Keratinocyte (primary cell): ENCODE measurements at regions not wholly inside any gene's neighbourhood (a gene's known extent, or its start where the extent isn't known, plus 50 kb on each side); places are given as distances from the start of the nearest gene placed in this dataset.

Experiments
- DNase-seq: peaks from one replicate; pipeline ENCODE4 v3.0.0-alpha.2; 2011; ENCODE audit warnings: low read depth, missing footprints, low spot score
- FAIRE-seq: peaks from 2 replicates; lab custom pipeline; 2011; peaks lifted over from hg19 to GRCh38; lab: Jason Lieb, UNC
- H2AFZ ChIP-seq: 2 replicates; pipeline ENCODE4 v1.6.0; 2012; ENCODE audit warnings: low read length, control low read depth, inconsistent platforms; ENCODE audit not compliant: control insufficient read depth
- H3K27ac ChIP-seq: 2 replicates; pipeline ENCODE4 v1.5.1; 2011; ENCODE audit warnings: low read length; ENCODE audit not compliant: control insufficient read depth, insufficient read depth
- H3K27me3 ChIP-seq: 3 replicates; pipeline ENCODE4 v1.6.0; 2011; ENCODE audit warnings: low read length; ENCODE audit not compliant: control insufficient read depth, insufficient read depth; ENCODE audit errors: extremely low read depth
- H3K36me3 ChIP-seq, 2 experiments: 2 replicates in 1 of 2; 3 replicates in 1 of 2; pipeline ENCODE4 v1.5.1; 2011; ENCODE audit warnings: low read length in 2 of 2, mild to moderate bottlenecking in 1 of 2; ENCODE audit not compliant: control insufficient read depth in 2 of 2, insufficient read depth in 2 of 2; ENCODE audit errors: extremely low read depth in 1 of 2
- H3K4me1 ChIP-seq: 3 replicates; pipeline ENCODE4 v1.5.1; 2011; ENCODE audit warnings: low read length; ENCODE audit not compliant: control insufficient read depth, insufficient read depth; ENCODE audit errors: extremely low read depth
- H3K4me2 ChIP-seq: 3 replicates; pipeline ENCODE4 v1.6.0; 2011; ENCODE audit warnings: low read depth, low read length; ENCODE audit not compliant: control insufficient read depth, insufficient read depth; ENCODE audit errors: extremely low read depth
- H3K4me3 ChIP-seq, 3 experiments: fragments of 200-600 bp in 1 of 3; sonication (generic) in 1 of 3; 2 replicates in 2 of 3; 3 replicates in 1 of 3; pipeline ENCODE4 v1.5.1; 2011 to 2016; ENCODE audit warnings: low read length in 3 of 3, mild to moderate bottlenecking in 3 of 3, control low read depth in 2 of 3, inconsistent platforms in 1 of 3, low read depth in 1 of 3, mixed read lengths in 1 of 3, mixed run types in 1 of 3, moderate library complexity in 1 of 3; ENCODE audit not compliant: control insufficient read depth in 2 of 3, insufficient read depth in 2 of 3; ENCODE audit errors: extremely low read depth in 1 of 3
- H3K79me2 ChIP-seq: 2 replicates; pipeline ENCODE4 v1.6.0; 2012; ENCODE audit warnings: low read length; ENCODE audit not compliant: control insufficient read depth, insufficient read depth
- H3K9ac ChIP-seq: 3 replicates; pipeline ENCODE4 v1.6.0; 2011; ENCODE audit warnings: low read length; ENCODE audit not compliant: control insufficient read depth, insufficient read depth; ENCODE audit errors: extremely low read depth
- H3K9me1 ChIP-seq: 3 replicates; pipeline ENCODE4 v1.6.0; 2011; ENCODE audit warnings: low read length; ENCODE audit not compliant: control insufficient read depth, insufficient read depth; ENCODE audit errors: extremely low read depth
- H3K9me3 ChIP-seq: 2 replicates; pipeline ENCODE4 v1.5.1; 2012; ENCODE audit warnings: low read depth, low read length; ENCODE audit not compliant: control insufficient read depth
- H4K20me1 ChIP-seq: 3 replicates; pipeline ENCODE4 v1.6.0; 2011; ENCODE audit warnings: low read length; ENCODE audit not compliant: control insufficient read depth, insufficient read depth; ENCODE audit errors: extremely low read depth
- EZH2 ChIP-seq: IDR thresholded peaks from one replicate; pipeline ENCODE4 v1.6.1; 2012; ENCODE audit warnings: inconsistent platforms, mild to moderate bottlenecking, low read length, moderate library complexity
- dilution Hi-C: fragments of 300-500 bp; cut with MboI; formaldehyde crosslinking; loops from one replicate; pipeline ENCODE4 v1.7.0; 2020; ENCODE audit warnings: low sequenced_read_pairs; ENCODE audit not compliant: extremely low pct_ligation_motif_present
- TF ChIP-seq, protein P1 (sequence below), 3 experiments: IDR thresholded peaks in 1 of 3; conservative IDR thresholded peaks in 1 of 3; optimal IDR thresholded peaks in 1 of 3; 2 replicates in 2 of 3; 3 replicates in 1 of 3; pipeline versions ENCODE3 to v1.5.1; 2011; ENCODE audit warnings: low read length in 3 of 3, mild to moderate bottlenecking in 3 of 3, moderate library complexity in 2 of 3, control low read depth in 1 of 3, inconsistent platforms in 1 of 3; ENCODE audit not compliant: insufficient read depth in 2 of 3; ENCODE audit errors: extremely low read depth in 1 of 3

DNA sequence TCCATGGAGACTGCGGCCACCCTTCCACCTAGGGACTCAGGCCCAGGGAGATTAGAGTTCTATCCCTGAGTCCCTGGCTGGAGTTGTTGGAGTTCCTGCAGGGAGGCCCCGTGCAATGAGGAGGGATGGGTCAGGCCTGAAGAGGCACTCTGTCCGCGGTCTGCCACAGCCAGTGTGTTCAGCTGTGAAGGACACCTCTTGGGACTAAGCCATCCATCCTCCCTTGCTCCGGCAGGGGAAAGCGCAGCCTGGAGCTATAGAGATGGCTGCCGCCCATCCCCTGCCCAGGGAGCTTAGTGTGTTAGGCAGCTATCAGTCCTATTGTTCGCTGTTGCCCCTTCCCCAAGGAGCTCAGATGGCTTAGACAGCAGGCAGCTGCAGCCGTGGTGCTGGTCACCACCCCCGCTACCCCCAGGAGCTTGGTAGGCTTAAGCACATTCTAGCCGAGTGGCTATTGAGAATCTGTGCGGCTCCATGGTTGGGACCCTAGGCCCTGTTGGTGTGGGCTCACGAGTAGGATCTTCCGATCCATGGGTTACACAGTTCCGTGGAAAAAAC lies 141.3 kb downstream of the CYB561 start:
- no peak for TF ChIP-seq EZH2
- TF ChIP-seq, protein P1, sequence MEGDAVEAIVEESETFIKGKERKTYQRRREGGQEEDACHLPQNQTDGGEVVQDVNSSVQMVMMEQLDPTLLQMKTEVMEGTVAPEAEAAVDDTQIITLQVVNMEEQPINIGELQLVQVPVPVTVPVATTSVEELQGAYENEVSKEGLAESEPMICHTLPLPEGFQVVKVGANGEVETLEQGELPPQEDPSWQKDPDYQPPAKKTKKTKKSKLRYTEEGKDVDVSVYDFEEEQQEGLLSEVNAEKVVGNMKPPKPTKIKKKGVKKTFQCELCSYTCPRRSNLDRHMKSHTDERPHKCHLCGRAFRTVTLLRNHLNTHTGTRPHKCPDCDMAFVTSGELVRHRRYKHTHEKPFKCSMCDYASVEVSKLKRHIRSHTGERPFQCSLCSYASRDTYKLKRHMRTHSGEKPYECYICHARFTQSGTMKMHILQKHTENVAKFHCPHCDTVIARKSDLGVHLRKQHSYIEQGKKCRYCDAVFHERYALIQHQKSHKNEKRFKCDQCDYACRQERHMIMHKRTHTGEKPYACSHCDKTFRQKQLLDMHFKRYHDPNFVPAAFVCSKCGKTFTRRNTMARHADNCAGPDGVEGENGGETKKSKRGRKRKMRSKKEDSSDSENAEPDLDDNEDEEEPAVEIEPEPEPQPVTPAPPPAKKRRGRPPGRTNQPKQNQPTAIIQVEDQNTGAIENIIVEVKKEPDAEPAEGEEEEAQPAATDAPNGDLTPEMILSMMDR (optimal IDR thresholded peaks at IDR 0.05 in 1 of 3, IDR thresholded peaks at IDR 0.05 in 1 of 3, conservative IDR thresholded peaks at IDR 0.05 in 1 of 3; ENCODE audit: extremely low read depth in 1 of 3, insufficient read depth in 2 of 3, low read length in 3 of 3): no peak
- Histone ChIP-seq H3K9ac (no peak overlapping the region), H4K20me1 (no peaks in the 10 kb centered on the region), H3K9me1 (no peaks in the 10 kb centered on the region), H3K4me2 (no peak overlapping the region), H3K4me3 (no peak overlapping the region), H3K27ac (no peak overlapping the region), H3K9me3 (no peaks in the 10 kb centered on the region), H3K27me3 (no peaks in the 10 kb centered on the region), H3K36me3 (peaks cover 0 to 2% of the 10 kb centered on the region in 2 experiments), H3K79me2 (peaks cover 2% of the 10 kb centered on the region), H3K4me1 (no peaks in the 10 kb centered on the region), H2AFZ (no peak overlapping the region)
- no peak for FAIRE-seq
- no peak for DNase-seq
- dilution Hi-C loops: no loop called here

DNA sequence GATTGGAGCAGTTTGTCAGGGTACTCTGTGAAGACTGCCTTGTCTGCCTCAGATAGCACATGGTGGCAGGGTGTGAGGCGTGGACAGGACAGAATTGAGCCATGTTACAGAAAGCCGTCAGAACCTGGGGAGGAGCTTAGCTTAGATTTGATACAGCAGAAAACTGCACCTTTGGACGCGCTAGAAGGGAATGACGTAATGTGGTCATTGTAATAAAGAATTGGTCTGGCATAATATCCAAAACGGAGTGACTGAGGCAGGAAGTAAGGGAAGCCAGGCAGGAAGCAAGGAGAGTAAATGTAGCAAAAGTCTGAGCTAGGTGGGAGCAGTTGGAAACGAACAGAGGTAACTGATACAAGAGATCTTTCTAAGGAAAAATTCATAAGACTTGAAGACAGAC lies 140.2 kb downstream of the CYB561 start:
- no peaks in the 10 kb centered on the region for H3K9me3 ChIP-seq
- no peaks in the 10 kb centered on the region for H3K79me2 ChIP-seq
- FAIRE-seq (no peak), DNase-seq (no peak)
- peaks cover 0 to 2% of the 10 kb centered on the region in 2 experiments for H3K36me3 ChIP-seq
- TF ChIP-seq, protein P1 (optimal IDR thresholded peaks at IDR 0.05 in 1 of 3, IDR thresholded peaks at IDR 0.05 in 1 of 3, conservative IDR thresholded peaks at IDR 0.05 in 1 of 3; ENCODE audit: extremely low read depth in 1 of 3, insufficient read depth in 2 of 3, low read length in 3 of 3): no peak
- no peak for TF ChIP-seq EZH2
- no peak overlapping the region for H3K4me2 ChIP-seq
- no peak overlapping the region for H2AFZ ChIP-seq
- no peak overlapping the region for H3K4me3 ChIP-seq
- H4K20me1 ChIP-seq: no peaks in the 10 kb centered on the region
- H3K9ac ChIP-seq: no peak overlapping the region
- H3K9me1 ChIP-seq: no peaks in the 10 kb centered on the region
- H3K27ac ChIP-seq: no peak overlapping the region
- dilution Hi-C loops: no loop called here
- H3K4me1 ChIP-seq: no peaks in the 10 kb centered on the region
- no peaks in the 10 kb centered on the region for H3K27me3 ChIP-seq
